Stimulated activated CD8-positive, alpha-beta memory T cell treated with anti-CD3 and anti-CD28 coated beads, Interleukin-7, amount 100 ng/mL, for 48 hours (primary cell): ENCODE measurements at regions not wholly inside any gene's neighbourhood (a gene's known extent, or its start where the extent isn't known, plus 50 kb on each side); places are given as distances from the start of the nearest gene placed in this dataset.
"Not testable (repeated sequence)": the region's sequence is repeated elsewhere in the genome, so short reads cannot be mapped to it uniquely, and the experiment has no call there.

Source experiments
- DNase-seq, 2 donors: peaks; one replicate each; pipeline ENCODE4 v3.0.0-alpha.2; 2020; ENCODE audit warnings: low read depth in 1 of 2; ENCODE audit errors: extremely low read depth in 1 of 2

DNA sequence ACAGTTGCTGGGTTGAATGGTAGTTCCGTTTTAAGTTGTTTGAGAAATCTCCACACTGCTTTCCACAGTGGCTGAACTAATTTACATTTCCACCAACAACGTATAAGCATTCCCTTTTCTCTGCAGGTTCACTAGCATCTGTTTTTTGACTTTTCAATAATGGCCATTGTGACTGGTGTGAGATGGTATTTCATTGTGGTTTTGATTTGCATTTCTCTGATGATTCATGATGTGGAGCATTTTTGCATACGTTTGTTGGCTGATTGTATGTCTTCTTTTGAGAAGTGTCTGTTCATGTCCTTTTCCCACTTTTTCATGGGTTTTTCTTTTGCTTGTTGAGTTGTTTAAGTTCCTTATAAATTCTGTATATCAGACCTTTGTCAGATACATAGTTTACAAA, 150.2 kb upstream of the MAP3K1 start:
- not testable (repeated sequence) for DNase-seq

GRCh38 chr5:56664025-56664424, 151.3 kb upstream of the MAP3K1 start:
- no peak for DNase-seq

GRCh38 chr5:56663523-56663922, 151.8 kb upstream of the MAP3K1 start:
- no peak for DNase-seq

GRCh38 chr5:56662893-56663292, 152.5 kb upstream of the MAP3K1 start:
- no peak for DNase-seq

DNA sequence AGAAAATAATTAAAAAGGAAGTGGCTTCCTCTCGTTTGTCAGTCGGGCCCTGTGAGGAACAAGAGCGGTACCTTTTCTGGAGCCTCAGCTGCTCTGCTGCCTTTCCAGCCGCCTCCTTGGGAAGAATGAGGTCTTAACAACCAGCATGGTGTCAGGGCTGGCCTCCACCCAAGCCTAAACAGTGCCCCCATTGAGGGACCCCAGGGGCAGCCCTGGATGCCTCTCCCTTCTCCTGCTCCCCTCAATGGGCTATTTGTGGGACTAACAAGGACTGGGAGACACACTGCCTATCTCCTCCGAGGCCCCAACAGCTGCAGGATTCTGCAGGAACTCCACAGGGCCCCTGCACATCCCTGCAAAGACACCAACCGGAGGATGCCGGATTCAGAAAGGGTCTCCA, 155.4 kb upstream of the MAP3K1 start:
- DNase-seq, result no peak

DNA sequence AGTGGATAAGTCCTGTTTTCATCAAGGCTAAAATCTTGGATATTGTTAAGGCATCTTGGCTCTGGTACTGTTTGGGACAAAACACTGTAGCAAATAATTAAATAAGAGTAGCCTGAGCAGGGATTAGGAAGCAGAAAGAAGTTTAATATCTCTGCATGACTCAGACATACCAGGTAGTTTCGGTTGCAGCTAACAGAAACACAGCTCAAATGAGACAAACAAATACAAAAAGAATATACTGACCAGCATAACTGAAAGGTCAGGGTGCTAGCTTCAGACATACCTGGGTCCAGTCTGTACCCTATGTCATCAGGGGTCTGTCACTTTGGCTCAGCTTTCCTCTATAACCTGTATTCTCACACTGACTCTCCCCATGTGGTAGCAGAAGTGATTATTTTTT, 156.4 kb upstream of the MAP3K1 start:
- DNase-seq, result no peak

DNA sequence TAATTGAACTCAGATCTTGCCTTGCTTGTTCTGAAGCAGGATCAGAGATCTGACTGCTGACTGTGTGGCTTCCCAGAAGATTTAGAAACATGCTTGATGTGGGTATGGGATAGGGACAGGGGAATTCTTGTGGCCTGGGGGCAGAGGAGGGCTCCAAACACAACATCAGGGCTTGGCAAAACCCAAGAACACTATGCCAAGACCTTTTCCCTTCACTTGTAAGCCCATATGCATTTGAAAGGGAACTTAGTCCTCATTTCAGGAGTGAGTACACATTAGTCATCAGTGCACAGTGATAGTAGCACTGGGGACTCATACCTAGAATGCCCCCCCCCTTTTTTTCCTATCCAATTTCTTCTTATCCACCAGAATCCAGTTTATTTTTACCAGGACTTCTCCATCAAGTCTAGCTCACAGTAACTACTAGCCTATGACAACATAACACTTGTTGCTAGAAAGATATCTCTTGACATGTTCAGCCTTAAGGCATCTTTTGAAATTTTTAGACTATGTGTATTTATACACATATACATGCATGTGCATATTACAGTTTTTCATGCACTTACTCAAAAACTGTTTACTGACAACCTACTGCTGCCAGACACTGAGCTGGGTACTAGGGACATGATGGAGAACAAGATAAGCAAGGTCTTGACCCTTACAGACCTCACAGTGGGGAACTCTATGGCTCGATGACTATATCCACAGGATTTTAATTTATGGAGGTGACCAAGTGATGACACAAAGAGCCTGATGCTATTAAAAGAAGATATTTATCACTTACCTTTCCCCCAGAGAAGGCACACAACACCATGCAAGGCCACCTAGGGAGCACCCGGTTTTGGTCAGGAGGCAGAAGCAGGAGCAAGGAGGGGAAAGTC, 158.3 kb upstream of the MAP3K1 start:
- no peak for DNase-seq

DNA sequence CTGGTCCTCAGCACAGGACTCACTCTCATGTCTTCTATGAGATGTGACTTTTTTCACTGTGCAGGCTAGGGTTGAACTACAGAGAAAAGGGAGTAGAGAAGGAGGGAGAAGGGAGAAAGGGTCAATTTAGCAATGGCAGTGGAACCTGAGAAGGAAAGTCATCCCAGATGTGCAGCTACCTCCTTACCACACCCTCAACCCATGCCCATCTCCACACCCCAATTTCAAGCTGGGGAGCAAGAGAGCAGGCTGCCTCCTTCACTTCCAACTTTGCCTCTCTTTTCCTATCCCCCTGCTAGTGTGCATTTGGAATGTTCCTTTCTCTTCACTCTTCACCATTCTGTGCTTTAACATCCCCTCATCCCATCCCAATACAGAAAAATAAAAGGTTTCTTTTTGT, 163.5 kb upstream of the MAP3K1 start:
- DNase-seq, result no peak

DNA sequence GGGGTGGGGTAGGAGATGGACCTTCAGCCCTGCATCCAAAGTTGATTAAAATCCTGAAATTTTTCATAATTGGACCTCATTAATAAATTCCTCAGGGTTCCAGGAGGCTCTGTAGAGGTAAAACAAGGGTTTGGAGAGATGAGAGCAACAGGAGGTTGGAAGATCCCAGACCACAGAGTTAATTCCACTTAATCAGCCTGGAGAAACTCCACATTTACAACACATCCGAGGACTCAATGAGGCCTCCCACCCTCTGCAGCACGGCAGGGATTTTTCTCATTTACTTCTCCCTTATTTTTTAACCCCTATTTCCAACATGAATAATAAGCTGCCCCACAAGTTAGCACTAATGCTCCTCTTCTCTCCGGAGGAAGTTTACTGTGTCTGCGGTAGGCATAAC, 165.0 kb upstream of the MAP3K1 start:
- no peak for DNase-seq

GRCh38 chr5:56649569-56649968, 165.8 kb upstream of the MAP3K1 start:
- no peak for DNase-seq

DNA sequence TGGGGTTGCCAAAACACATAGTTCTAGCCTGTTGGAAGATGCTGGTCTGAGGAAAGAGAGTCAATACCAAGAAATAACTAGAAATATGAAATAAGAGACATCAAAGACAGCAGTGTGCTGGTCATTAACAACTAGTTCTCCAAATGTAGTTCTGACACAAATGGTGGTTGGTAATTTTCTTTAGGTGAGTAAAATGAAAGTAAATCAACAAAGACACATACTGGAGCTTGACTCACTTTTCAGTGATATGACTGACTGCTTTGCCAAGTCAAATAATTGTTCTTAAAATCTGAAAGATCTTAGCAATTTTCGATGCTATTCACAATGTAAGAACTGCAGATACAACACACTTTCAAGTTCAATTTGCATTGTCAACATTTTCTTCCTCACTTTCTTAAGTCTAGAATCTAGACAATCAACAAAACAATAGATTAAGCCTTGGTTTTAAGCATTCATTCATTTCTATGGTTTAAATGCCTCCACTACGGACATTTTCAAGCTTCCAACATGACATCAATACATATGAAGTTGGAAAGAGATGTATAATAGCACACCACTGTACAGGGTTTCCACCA, 166.8 kb upstream of the MAP3K1 start:
- no peak for DNase-seq

DNA sequence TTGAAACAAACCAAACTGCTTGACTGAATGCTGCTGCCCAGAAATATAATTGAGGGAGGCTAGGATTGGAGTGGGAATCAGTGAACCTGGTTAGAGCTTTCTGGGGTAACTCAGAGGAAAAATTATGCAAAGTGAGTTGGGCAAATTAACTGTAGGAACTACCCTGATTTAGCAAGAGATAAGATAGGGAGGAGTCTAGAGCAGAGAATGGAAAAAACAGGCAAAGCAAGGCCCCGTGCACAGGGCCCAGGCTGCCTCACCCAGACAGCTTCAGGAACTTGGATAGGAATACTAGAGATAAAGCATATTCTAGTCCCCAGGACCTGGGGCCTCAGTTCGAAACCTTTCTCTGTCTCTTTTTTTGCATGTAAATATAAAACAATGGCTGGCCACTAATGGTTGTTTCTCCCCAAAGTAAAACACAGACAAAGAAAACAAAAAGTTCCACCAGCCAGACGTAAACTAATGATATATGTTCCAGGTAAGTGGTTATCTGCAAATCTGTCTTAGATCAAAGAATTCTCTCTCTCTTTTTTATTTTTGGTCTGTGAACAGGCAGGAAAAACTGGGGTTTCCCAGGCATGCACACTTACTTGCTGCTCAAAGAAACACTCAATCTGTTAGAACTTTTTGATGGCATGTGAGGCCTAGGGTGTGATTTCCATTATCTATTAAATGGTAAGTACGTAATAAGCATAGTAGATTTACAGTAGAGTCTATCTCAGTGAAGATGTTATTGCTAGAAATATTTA, 168.1 kb upstream of the MAP3K1 start:
- no peak for DNase-seq

DNA sequence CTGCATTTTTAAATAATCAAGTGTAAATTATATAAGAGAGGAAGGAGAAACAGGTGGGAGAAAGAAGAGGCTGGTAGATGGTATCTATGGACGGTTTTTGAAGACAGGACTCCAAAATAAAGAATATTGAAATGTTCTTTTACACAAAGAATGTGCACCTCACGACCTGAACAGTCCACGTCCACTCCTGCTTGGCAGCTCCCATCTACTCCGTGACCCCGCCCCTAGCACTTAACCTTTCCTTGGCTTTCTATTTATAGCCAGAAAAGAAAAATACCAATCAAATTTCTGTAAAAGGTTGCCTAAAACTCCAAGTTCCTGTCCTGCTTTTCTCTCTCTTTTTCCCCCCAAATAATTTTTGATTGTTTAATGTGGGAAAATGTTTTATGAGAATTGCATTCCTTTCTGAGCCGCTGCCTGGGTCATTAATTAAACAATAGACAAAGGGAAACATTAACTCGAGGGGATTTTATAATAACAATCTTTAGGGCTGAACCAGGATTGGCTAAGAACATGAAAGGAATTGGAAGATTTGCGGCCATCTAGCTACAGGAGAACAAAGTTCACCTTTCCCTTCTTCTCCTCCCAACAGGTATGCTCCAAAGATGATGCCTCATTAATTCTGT, 173.6 kb upstream of the MAP3K1 start:
- DNase-seq, result no peak

DNA sequence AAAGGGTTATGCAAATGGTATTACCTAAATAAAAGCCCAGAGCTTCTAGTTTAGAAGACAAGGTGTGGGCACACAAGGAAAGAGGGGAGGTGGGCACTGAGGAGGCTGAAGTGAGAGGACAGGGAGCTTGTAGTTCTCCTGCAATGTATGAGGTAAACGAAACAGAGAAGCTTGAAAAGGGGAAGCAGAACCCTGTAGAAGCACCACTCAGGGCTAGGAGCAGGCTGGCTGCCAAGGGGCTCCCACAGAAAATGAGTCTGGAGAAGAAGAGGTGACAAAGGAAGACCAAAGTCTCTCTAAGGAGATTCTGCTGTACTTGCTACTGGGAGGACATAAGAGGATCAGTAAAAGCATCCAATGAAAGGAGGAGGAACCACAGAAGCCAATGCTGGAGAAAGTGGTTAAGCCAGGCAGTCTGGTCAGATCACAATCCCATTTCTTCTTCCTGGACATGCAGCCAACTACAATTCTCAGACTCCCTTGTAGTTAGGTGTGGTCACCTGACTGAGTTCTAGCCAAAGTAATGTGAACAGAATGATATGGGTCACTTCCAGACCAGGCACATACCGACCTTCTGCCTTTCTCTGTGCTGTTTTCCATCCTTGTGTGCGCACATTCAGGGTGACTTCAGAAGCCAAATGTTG, 174.5 kb upstream of the MAP3K1 start:
- DNase-seq, result no peak

GRCh38 chr5:56639476-56639875, 175.9 kb upstream of the MAP3K1 start:
- no peak for DNase-seq

- DNase-seq, result no peak
Observed at GRCh38 chr5:56638768-56639238, 176.5 kb upstream of the MAP3K1 start.

DNA sequence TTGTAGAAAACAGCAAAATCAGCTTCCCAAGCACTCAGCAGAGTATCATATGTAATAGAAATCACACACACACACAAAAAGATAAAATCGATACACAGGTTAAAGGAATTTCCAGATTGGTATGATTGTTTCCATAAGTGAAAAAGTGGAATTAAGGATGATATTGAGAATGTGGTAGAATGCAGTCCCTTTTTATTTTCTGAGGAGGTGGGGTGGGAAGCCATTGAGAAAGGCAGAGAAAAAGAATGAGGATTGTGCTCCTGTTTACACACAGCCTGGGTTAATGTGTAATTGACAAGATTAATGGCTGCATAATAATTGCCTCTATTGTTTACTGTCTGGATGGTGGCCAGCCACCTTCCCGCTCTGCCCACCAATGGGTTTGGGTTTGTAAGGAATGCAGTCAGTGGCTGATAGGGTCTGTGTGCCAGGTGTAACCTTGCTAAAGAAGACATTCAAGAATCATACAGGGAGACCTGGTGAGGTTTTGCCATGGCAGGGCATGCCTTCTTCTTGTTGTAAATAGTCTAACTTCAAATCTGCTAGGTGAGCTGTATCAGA, 177.2 kb upstream of the MAP3K1 start:
- no peak for DNase-seq

- no peak for DNase-seq
Observed at GRCh38 chr5:56637321-56637920, 177.9 kb upstream of the MAP3K1 start.

DNA sequence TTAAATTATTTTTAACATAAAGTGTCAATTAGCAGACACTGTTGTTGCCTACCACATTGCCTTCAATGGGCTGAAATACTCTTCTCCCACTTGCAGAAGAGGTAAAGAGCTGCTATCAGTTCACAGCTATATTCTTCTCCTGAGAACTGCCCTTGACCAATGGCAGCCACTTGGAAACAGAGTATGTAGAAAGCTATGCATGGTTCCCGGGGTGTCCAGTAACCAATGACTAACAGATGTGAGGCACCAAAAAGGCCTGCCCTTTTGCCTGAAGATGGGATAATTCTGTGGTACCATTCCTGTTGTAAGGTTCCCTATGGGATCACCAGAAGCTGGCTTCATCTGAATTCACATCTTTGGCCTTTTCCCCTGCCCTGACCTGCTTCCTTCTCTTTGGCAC, 181.4 kb upstream of the MAP3K1 start:
- no peak for DNase-seq

DNA sequence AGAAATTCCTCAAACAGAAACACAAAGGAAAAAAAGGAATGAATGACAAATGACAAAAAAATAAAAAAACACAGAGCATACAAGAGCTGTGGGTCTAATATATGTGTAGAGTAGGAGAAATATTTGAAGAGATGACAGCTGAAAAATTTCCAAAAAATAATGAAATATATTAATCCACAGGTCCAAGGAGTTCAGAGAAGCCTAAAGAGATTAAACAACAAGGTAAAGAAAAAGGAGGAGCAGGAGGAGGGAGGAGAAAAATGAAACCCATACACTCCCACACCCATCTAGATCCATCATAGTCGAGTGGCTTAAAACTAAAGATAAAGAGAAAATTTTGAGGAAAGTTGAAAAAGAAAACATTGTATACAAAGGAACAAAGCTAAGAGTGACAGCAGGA, 182.4 kb upstream of the MAP3K1 start:
- no peak for DNase-seq
